Limb (tissue), 2 donors: ENCODE measurements at regions not wholly inside any gene's neighbourhood (a gene's known extent, or its start where the extent isn't known, plus 50 kb on each side); places are given as distances from the start of the nearest gene placed in this dataset.

Experiments
- DNase-seq, 2 donors: peaks; one replicate each; pipeline ENCODE4 v3.0.0-alpha.2; 2016; ENCODE audit errors: extremely low spot score in 2 of 2

DNA sequence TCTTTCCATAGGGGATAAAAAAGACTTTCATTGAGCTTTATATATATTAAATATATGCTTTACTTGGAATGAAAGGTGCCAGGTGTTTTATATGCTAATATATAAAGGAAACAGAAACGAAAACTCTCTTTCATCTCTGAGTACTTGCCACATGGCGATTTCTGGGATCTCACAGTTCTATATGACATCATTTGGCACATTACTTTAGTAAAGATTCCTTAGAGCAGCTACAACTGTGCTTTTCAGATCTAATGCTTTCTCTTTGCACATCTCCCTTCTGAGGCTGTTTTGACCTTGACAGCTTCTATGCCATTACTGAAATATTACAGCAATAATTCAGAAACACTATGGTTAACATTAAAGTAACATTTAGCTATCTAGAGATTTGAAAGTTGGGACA, 1082.9 kb upstream of the CDH2 start:
- peak in 1 of 2 donors; percentile 13 for DNase-seq

DNA sequence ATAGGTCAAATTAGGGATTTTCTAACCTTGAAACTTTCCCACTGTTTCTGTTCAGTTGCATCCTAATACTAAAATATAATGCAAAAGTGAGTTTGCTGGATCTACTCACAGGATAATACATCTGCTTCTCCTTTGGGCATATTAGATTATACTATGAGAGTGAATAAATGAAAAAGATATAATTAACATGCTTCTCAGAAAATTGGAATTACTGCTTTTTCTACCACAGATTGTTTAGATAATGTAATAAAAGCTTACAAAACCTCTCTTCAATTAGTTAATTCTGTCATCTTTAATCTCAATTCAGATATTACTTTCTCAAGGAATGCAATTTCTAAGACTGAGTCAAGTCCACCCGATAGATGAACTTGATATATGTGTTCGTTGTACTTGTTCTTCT, 1077.2 kb upstream of the CDH2 start:
- no peak for DNase-seq

DNA sequence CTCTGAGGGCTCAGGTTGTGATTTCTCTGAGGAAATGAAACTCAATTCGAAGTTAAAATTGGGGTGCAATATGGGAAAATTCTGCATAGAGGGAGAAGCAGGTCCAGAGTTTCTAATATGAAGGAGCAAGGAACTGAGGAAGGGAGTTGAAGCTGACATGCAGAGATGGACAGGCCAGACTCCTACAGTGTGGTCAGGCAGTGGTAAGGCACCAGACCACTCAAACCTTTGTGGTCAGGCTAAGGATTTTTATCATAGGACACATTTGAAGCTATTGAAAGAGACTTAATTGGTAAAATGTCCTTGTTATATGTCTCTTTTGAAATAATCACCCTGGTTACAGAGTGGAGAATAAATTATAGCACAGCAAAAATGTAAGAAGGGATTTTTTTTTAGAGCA, 1074.8 kb upstream of the CDH2 start:
- DNase-seq, result no peak

DNA sequence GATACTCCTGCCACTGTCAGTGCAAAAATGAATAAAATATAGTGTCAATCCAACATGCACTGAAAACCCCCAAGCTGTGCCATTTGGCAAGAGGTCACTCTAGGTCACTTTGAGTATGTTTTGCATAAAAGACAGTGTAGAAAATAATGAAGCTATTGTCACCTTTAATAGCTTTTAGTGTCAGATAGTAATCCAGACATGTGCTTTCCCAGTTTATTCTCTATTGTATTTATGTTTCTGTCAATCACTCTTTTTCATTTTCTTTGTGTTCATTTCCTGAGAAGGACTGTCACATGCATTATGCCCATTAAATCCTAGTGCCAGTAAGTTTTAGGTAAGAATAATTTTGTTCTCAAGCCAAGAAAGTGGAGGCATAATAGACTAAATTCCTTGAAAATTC, 1073.9 kb upstream of the CDH2 start:
- DNase-seq, result no peak

DNA sequence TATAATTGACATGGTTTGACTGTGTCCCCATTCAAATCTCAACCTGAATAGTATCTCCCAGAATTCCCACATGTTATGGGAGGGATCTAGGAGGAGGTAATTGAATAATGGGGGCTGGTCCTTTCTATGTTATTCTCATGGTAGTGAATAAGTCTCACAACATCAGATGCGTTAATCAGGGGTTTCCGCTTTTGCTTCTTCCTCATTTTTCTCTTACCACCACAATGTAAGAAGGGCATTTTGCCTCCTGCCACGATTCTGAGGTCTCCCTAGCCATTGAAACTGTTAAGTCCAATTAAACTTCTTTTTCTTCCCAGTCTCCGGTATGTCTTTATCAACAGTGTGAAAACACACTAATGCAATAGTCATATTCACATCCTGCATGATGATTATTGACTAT, 1073.3 kb upstream of the CDH2 start:
- no peak for DNase-seq

DNA sequence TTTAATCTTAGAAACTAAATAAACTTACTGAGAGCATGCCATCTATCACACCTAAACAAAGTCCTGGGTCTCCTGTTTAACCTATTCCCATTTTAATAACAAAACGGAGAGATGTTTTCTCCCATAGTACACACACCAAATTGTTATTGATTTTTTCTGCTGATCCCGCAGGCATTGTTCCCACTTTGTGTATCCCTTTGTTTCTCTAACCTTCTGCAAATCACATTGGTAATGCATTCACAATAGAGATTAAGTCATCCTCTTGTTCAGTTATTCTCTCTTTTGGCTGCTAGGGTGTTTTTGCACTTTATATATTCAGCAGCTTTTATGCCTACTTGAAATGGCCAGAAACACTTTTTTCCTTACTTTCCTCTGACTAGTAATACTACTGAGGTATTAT, 1071.9 kb upstream of the CDH2 start:
- no peak for DNase-seq

DNA sequence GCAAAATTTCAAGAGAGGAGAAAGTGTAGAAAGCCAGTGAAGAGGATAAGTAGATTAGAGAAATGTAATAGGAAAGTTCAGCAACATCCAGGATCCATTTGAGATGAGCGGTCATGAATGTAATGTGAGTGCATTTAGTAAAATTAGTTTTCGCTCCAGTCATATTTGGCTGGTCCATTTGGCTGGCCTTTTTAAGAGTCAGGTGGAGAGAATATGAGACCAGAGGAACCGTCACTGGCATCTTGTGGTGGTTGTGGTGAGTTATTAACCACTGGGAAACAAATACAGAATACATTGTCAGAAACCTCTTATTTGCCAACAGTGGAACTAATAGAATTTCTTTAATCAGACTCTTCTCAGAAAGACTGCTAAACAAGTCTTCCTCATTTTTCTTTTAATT, 1064.3 kb upstream of the CDH2 start:
- no peak for DNase-seq

DNA sequence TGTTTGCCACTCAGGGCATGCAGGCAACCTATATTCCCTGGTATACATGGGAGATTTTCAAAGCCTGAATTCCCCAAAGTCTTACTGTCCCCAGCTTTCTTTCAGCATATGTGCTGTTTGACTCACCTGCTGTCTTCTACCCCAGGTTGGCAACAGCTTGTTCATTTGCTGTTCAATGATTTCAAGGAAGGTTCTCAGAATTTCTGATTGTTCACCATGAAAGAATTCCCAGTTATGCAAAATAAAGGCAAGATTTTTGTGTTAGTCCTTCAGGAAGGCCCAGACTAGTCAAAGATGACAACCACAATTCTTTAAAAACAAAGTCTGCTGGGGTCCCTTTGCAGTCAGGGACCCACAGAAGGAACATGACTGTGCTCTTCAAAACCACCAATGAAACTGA, 1057.8 kb upstream of the CDH2 start:
- no peak for DNase-seq

DNA sequence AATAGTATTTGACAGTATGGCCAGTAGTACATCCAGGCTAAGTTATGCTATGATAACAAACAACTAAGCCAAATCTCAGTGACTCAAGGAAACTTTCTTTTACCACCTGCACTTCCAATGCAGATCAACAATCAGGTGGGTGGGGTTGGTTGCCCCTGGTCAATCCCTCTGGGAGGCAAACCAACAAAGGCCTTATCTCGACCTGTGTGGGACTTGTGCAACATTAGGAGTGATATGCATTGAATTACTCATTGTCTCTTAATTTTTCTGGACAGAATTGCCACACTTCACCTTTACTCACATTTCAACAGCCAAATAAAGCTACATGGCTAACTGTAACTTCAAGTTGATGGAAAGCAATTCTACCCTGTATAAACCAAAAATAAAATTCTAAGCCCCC, 1049.3 kb upstream of the CDH2 start:
- DNase-seq, result no peak

DNA sequence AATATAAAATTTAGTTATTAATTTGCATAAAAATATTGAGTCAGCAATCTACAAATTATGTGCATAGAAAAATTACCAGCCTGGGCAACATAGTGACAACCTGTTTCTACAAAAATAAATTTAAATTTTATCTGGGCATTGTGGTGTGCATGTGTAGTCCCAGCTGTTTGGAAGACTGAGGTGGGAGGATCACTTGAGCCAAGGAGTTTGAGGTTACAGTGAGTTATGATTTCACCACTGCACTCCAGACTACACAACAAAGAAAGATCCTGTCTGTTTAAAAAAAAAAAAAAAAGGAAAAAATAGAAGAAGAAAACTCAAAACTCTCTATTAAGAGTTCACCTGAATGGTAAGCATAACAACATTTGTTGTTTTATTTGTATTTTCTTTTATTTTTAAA, 1048.4 kb upstream of the CDH2 start:
- DNase-seq, result no peak

DNA sequence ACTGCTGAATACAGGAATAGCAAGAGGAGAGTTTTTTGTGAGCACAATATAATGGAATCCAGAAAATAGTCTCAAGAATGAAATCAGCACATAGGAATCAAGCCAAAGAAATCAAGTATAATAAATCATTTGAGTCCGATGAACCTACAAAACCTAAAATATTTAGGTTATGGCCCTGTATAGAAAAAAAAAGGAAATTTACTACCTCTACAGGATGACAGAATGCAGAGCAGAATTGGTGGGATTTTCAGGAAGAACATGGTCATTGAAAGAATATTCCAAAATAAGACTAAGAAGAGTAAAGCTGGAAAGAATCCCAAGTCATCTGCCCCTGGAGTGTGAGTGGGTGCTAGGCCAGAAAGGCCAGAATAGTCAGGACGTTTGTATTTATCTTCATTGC, 1041.2 kb upstream of the CDH2 start:
- DNase-seq, result no peak

DNA sequence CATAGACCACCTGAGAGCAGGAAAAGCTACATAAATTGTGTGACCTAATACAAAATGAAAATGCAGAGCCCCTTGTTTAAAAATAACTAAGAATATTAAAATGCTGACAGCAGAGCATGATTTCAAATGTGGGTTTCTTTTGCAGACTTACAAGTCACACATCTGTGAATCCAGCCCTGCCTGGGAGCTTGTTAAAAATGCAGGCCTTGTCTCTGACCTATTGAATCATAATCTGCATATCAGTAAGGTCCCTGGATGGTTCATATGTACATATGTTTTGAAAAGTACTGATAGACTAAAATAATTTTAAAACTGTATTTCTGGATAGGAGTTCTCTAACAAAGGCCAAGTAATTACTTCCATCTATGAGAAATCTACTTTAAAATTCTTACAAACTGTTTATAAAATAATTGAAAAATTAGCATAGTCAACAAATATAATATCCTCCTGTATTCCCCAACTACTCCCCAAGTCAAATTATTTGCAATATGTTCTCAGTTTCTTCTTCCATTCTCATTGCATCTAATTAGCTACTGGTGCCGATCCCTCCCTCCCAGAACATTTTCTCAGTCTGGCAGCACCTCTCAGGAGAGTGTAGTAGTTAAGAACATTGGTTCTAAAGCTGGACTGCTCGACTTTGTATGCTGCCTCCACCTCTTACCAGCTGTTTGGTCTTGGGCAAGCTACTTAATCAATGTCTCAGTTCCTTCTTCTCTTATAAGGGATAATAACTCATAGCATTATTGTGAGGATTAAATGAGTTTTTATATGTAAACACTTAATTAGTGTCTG, 1040.4 kb upstream of the CDH2 start:
- DNase-seq, result no peak

DNA sequence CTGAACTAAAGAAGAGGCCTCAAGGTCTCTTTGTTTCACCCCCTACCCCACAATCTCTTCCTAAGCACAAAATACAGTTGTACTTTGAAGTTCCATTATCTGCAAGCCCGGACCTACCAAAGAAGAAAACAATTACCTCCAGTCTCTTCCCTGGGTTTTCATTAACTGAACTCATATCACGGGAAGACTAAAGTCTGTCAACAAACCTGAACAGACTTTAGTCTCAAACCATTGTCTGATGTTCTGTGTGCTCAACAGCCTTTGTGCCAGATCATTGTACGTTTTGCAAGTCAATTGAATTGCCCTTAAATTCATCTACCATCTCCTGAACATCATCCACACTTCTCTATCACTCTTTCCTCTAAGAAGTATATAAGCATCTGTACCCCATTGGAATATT, 1021.9 kb upstream of the CDH2 start:
- DNase-seq, result no peak

DNA sequence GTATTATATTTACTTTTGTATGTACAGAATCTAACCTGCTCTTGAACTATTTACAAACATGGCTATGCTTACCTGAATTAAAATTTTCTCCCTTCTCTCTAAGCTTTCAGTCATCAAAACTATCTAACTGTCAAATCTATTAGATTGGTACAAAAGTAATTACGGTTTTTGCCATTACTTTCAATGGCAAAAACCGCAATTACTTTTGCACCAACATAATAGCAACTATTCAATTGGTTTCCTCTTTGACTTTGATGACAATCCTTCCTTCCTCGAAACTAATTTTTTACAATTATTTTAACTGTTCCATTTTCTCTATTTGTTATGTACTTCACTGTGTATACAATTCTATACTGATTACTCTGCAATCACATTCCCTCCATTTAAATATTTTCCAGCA, 1019.4 kb upstream of the CDH2 start:
- no peak for DNase-seq

DNA sequence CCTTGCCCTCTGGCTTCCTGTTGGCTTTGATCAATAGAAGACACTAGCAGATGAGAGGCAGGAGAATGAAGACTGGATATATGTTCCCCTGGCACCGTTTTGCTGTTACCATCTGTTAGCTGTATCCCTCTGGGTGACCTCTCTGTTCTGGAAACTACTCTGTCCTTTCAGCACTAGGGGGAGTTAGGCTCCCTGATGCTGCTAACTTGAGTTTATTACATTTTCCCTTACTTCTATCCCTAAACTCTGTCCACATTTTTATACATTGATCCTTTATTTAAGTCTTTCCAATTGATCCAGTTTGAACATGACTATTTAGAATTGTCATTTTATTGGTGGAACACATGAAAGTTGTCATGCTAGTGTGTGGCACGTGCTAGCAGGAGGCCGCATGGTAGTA, 1014.3 kb upstream of the CDH2 start:
- no peak for DNase-seq

DNA sequence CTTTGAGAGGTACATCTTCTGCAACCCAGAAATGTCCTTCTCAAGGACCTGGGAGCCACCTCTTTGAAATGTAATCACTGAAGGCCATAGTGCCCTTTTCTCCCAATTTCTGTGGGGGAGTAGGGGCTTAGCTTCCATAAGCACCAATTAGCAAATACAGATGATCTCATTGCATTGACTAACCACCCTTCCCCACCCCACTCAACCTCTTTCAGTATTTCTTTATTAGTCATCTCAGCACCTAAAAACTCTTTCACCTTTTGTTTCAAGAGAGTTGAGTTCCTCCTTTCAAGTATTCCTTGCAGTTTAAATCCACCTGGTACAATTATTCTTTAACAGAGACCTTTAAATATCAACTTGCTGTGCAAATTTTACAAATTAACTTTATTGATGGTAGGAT, 1011.8 kb upstream of the CDH2 start:
- DNase-seq, result no peak

DNA sequence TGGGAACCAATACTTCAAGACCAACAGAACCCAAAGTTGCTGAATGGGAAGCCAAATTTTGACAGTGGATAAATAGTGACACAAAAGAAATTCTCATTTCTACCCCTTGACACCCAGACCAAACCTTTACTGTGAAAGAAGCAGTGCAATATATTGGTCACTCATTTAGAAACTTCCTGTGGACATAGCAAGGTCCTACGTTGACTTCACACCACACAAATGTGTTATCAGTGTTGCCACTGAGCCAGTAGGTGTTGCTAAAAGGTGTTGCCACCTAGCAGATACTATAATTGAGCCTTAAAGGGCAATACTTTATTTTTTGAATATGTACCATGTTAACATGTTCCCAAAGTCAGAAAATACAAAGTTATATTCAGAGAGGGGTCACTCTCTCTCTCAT, 1008.9 kb upstream of the CDH2 start:
- no peak for DNase-seq

DNA sequence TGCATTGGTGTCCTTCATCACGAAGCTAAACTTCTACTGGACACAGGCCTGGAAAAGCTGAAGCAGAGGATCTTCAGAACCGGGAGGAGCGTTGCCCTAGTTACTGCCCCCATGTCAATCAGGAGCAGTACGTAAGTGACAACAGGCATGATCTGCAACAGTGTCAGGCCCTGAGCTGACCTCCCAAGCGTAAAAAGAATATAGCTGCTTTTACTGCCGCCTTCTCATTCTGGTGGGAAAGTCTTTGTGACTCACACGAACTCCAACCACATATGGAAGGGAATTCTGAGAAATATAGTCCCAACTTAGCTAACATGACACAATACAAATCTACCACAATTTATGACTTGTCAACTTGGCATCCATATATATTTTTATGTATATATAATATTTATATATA, 1007.7 kb upstream of the CDH2 start:
- DNase-seq, result no peak

DNA sequence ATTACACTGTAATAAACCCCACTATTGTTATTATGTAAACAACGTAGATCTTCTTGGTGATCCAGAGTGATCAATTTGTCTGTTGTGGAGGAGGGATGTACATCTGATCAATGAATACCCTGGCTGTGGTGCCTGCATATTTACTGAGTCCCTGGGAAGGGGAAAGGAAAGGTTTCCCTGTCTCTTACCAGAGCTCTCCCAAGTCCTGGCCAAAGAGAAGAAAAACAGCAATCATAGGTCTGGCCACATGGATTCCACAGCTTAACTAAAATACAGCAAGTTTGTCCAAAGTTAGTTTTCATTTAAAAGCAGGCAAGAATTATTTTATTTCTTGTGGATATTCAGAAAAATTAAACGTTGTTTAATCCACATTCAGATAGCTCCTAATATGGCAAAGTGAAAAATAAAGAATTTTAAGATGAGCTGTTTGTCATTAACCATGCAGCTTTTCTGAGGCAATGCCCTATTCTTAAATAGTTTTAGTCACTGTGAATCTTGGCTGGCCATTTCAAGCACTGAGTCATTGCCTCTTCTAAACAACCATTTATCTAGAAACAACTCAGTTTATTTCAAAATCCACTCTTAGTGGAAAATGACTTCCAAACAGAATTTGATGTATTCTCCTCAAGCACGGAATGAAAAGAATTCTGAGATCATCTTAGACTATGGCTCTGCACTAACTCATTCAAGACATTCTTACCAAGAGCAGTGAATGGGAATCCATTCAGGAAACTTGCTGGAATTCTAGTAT, 1004.4 kb upstream of the CDH2 start:
- DNase-seq, result no peak

DNA sequence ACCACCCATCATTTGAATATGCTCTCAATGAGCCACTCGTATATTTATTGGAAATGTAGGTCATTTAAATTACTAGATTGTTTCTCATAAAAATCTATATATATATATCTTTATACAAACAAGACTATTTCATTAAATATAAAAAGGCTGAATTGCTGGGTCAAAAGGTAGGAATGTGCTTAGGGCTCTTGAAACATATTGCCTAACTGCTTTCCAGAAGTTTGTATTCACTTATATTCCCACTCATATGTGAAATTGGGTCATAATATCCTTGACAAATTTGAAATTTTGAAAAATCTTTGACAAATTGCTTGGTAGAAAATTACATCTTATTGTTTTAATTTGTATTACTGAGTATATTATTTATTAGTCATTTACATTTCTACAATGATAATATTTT, 999.8 kb upstream of the CDH2 start:
- no peak for DNase-seq

DNA sequence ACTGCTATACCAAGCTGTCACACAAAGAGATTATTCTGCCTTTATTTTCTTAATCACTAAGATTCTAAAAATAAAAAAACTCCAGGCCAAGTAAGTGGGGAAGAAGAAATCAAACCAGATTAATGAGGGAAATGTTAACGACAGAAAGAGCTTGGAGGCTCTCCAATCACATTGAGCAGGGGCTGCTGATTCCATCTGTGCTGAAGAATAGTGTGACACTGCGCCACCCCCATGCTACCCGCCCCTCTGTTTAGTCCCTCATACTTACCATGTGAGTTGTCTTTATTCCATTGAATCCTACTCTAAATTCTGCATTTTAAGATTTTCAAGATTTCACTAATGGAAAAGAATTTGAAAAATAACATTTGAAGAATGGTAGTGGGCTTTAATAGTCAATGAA, 998.0 kb upstream of the CDH2 start:
- no peak for DNase-seq

DNA sequence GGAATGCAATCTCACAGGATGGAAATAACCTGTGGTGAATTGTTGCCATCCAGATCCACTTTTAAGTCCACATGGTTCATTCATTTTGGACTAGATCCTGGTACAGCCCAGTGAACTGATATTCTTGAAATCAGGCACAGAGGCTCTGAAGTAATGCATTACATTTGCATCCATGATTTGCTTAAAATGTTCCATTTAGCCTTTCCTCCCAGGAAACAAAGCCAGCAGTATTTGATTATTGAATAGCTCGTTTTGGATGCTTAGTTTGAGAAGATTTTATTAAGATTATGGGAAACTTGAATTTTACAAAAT, 995.8 kb upstream of the CDH2 start:
- DNase-seq, result no peak
